Mesothelial cell of epicardium (in vitro differentiated cells): ENCODE measurements at regions not wholly inside any gene's neighbourhood (a gene's known extent, or its start where the extent isn't known, plus 50 kb on each side); places are given as distances from the start of the nearest gene placed in this dataset.

ENCODE experiments used
- DNase-seq, 2 experiments: peaks; one replicate each; pipeline ENCODE4 v3.0.0; 2021; ENCODE audit warnings: low spot score in 2 of 2; ENCODE audit not compliant: unreplicated experiment in 2 of 2
- H3K27ac Mint-ChIP-seq: 2 replicates; pipeline ENCODE4 v1.8.0; 2021; ENCODE audit warnings: mixed read lengths
- H3K27me3 Mint-ChIP-seq: 2 replicates; pipeline ENCODE4 v1.8.0; 2021; ENCODE audit warnings: low read depth, mixed read lengths
- H3K36me3 Mint-ChIP-seq: 2 replicates; pipeline ENCODE4 v1.8.0; 2021; ENCODE audit warnings: mixed read lengths
- H3K4me1 Mint-ChIP-seq: 2 replicates; pipeline ENCODE4 v1.8.0; 2021; ENCODE audit warnings: mixed read lengths
- H3K4me3 Mint-ChIP-seq: 2 replicates; pipeline ENCODE4 v1.8.0; 2021; ENCODE audit warnings: mild to moderate bottlenecking, moderate library complexity, mixed read lengths
- H3K9me3 Mint-ChIP-seq: 2 replicates; pipeline ENCODE4 v1.8.0; 2021; ENCODE audit warnings: mixed read lengths
- TF ChIP-seq, protein P1 (sequence below): fragments of 200-600 bp; sonication (generic); IDR thresholded peaks from one replicate; pipeline ENCODE4 v1.5.0; 2021; ENCODE audit warnings: antibody characterized with exemption; ENCODE audit not compliant: unreplicated experiment

- Mint-ChIP-seq H3K27me3 (peaks cover 18% of the 10 kb centered on the region), H3K9me3 (no peaks in the 10 kb centered on the region), H3K36me3 (no peaks in the 10 kb centered on the region), H3K4me1 (no peaks in the 10 kb centered on the region), H3K4me3 (no peak overlapping the region), H3K27ac (no peak overlapping the region)
- TF ChIP-seq, protein P1, sequence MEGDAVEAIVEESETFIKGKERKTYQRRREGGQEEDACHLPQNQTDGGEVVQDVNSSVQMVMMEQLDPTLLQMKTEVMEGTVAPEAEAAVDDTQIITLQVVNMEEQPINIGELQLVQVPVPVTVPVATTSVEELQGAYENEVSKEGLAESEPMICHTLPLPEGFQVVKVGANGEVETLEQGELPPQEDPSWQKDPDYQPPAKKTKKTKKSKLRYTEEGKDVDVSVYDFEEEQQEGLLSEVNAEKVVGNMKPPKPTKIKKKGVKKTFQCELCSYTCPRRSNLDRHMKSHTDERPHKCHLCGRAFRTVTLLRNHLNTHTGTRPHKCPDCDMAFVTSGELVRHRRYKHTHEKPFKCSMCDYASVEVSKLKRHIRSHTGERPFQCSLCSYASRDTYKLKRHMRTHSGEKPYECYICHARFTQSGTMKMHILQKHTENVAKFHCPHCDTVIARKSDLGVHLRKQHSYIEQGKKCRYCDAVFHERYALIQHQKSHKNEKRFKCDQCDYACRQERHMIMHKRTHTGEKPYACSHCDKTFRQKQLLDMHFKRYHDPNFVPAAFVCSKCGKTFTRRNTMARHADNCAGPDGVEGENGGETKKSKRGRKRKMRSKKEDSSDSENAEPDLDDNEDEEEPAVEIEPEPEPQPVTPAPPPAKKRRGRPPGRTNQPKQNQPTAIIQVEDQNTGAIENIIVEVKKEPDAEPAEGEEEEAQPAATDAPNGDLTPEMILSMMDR: no peak
- DNase-seq: no peak
Measured at GRCh38 chr10:90674928-90675327, 182.9 kb downstream of the HTR7 start.

DNA sequence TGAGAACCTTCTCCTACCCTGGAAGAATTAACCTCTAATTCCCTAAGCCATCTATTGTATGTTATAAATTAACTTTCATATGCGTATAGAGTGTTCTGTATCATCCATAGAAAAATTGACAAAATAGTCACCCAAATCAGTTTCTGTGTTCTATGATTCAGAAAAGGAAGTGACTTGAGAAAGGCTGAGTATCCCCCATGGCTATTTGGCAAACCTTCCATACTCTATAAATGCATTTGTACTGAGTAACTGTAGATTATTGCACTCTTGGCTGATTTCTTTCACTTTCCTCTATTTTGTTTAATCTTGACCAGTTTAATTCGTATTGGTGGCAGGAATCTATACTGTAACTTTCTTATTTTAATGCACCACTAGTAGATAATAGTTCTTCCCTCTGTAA lies 182.2 kb downstream of the HTR7 start:
- Mint-ChIP-seq H3K27me3 (peaks cover 12% of the 10 kb centered on the region), H3K4me3 (no peak overlapping the region), H3K4me1 (no peaks in the 10 kb centered on the region), H3K36me3 (no peaks in the 10 kb centered on the region), H3K9me3 (no peaks in the 10 kb centered on the region), H3K27ac (no peak overlapping the region)
- TF ChIP-seq, protein P1: no peak
- no peak for DNase-seq
